Motor neuron (in vitro differentiated cells): ENCODE measurements at regions not wholly inside any gene's neighbourhood (a gene's known extent, or its start where the extent isn't known, plus 50 kb on each side); places are given as distances from the start of the nearest gene placed in this dataset.

ENCODE experiments used
- ATAC-seq, 8 experiments: fragments of 200-7000 bp; cut with Tn5 transposase; replicated peaks in 6 of 8; 2 replicates each; pipeline ENCODE4 v1.8.0; 2021; ENCODE audit warnings: mild to moderate bottlenecking in 8 of 8, moderate library complexity in 8 of 8
- H3K27ac ChIP-seq, 2 donors: fragments of 250-450 bp; sonication (Bioruptor Pico); 2 replicates each; pipeline ENCODE4 v1.9.0; 2021; ENCODE audit warnings: antibody characterized with exemption in 2 of 2, mild to moderate bottlenecking in 2 of 2, moderate library complexity in 1 of 2
- H3K4me1 ChIP-seq, 2 donors: fragments of 250-450 bp; sonication (Bioruptor Pico); replicated peaks in 1 of 2; 2 replicates each; pipeline ENCODE4 v1.6.1; 2021; ENCODE audit warnings: antibody characterized with exemption in 2 of 2, mild to moderate bottlenecking in 2 of 2, moderate library complexity in 1 of 2
- H3K4me3 ChIP-seq, 5 donors: fragments of 250-450 bp; sonication (Bioruptor Pico); 2 replicates each; pipeline ENCODE4 v1.9.0; 2021; ENCODE audit warnings: antibody characterized with exemption in 5 of 5, mild to moderate bottlenecking in 5 of 5, moderate library complexity in 4 of 5
- WGBS, 10 experiments: fragments of 450-650 bp; shearing (Covaris generic); methylation state at CpG; one replicate each; pipeline ENCODE4 v1.0.0; 2022; 5-methylcytosine and 5-hydroxymethylcytosine counted together
- in situ Hi-C, 9 experiments: fragments of 400-800 bp; cut with MboI; loops; one replicate each; pipeline ENCODE4 v1.15.0; 2021; ENCODE audit warnings: low sequenced_read_pairs in 9 of 9, low pct_unique_long_range_greater_than_20kb in 2 of 9; ENCODE audit not compliant: unreplicated experiment in 9 of 9

DNA sequence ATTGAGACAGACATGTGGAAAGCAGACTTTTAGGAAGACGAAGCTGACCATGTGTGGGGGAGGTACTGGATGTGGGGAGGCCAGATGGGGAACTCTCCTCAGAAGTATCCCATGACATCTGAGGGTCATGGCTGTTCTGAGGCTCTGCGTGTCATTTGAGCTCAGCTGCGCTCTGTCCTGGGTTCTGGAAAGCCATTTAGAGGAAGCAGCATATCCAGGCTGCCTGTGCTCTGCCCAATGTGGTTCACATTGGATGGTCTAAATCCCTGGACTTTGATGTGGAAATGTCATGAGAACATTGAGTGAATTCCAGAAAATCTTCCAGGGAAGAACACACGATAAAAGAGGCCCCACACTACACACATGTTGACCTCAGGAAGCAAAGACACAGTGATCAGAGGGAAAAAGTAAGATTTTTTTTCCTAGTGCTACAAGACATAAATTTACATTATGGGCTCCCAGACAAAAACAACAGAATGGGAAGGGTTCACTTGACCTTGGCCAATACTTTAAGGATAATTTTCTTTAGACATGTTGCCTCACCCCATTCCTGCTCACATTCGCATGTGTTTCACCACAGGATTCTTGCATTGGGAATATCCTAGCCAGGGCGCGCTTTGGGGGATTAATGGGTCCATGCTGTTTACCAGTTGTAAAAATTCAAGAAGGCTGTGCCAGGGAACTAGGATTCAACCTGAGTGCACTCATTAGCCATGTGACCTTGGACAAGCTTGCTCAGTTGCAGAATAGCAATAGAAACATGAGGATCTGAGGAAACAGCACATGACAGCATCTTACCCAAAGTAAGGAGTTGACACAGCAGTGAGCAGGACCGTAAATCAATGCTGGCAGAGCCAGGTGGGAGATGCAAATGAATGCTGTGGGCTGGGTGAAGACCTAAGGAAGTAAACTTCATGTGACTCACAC, 73.2 kb upstream of the C1QTNF7 start:
- peak in 7 of 8 experiments; percentile 15 to 89 (median 77) for ATAC-seq
- 30 to 94% (median 70%) methylated on average over 1 to 6 of the region's 8 CpGs for WGBS, 10 experiments
- no peak overlapping the region for H3K27ac ChIP-seq
- H3K4me3 ChIP-seq: no peak overlapping the region
- in situ Hi-C loops: no loop called here
- peaks cover 0 to 1% of the 10 kb centered on the region in 2 donors for H3K4me1 ChIP-seq

DNA sequence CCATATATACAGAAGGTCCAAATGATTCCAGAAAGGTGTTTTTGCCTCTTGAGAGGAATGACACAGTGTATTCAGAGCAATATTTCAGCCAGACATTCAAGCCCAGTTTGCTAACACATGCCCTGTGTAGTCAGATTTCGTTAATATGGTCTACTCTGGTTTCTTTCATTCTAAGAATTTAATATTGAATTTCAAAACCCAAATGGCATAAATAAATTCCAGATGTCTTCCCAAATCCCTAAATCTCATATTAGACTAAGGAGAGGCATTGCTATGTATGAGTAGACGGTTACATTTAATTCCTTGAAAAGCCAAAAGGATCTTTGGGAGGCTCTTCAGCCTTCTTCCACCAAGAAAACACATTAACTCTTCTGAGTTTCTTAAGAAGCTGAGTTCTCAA, 66.3 kb upstream of the C1QTNF7 start:
- ATAC-seq: no peak
- Histone ChIP-seq H3K27ac (no peak overlapping the region), H3K4me1 (peaks cover 0 to 6% of the 10 kb centered on the region in 2 donors), H3K4me3 (no peak overlapping the region)
- in situ Hi-C loops: no loop called here
- 0 to 100% (median 83%) methylated on average over 1 to 2 of the region's 2 CpGs for WGBS, 10 experiments

DNA sequence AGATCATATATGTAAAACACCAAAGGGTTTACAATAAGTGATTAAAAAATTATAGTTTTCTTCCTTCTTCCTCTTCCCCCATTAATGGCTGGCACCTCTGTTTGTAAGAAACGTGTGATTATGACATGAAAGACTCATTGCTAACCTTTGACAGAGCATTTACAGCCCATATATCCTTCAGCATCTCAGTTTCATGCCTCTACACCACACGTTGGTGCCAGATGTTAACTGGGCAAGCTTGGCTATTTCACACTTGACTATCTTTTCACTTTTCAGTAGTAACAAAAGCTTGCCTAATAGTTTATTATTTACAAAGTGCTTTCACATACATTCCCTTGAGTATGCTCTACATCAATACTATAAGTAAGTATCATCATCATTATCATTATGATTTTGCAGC, 65.3 kb upstream of the C1QTNF7 start:
- 0 to 88% (median 60%) methylated on average over 1 to 2 of the region's 2 CpGs; no CpG with 5 or more reads in 5 of the 10 experiments for WGBS, 10 experiments
- in situ Hi-C loops: no loop called here
- H3K4me3 ChIP-seq: no peak overlapping the region
- no peak overlapping the region for H3K27ac ChIP-seq
- no peak for ATAC-seq
- peaks cover 0 to 6% of the 10 kb centered on the region in 2 donors for H3K4me1 ChIP-seq

DNA sequence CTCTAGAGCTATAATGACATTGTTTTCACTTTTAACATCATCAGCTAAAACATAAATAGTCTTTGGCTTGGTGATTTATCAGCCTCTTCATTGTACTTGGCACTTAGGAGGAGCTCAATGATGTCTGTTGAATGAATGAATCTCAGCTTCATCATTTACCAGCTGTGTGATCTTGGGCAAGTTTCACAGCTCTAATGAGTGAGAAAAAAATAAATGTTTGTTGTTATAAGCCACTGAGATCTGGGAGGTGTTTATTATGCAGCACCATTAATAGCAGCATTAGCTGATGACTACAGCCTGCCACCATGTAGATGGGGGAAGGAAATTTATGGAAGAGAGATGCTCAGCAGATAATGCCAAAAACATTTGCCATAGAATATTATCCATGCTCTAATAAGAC, 63.6 kb upstream of the C1QTNF7 start:
- Histone ChIP-seq H3K27ac (no peak overlapping the region), H3K4me3 (no peak overlapping the region), H3K4me1 (peaks cover 0 to 6% of the 10 kb centered on the region in 2 donors)
- in situ Hi-C loops: no loop called here
- peak in 5 of 8 experiments; percentile 28 to 59 (median 53) for ATAC-seq

DNA sequence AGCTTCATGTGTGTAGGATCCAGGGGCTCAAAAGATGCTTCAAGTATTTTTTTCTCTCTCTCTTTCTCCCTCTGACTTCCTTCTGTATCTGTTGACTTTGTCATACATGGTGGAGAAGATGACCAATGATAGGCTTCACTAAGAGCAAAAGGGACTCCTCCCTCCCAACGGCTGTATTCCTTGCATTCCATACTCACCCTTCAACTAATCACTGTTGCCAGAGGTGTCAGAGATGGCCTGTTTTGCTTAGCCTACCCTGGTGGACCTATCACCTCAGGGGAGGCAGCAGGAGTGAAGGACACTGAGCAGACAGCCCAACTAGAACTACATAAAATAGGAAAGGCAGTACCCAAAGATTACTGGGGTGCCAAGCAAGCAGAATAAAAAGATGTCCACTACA, 62.2 kb upstream of the C1QTNF7 start:
- in situ Hi-C loops: no loop called here
- Histone ChIP-seq H3K27ac (no peak overlapping the region), H3K4me3 (no peak overlapping the region), H3K4me1 (peaks cover 0 to 6% of the 10 kb centered on the region in 2 donors)
- 0 to 80% (median 50%) methylated on average over 1 of the region's 1 CpG; no CpG with 5 or more reads in 4 of the 10 experiments for WGBS, 10 experiments
- ATAC-seq: no peak

DNA sequence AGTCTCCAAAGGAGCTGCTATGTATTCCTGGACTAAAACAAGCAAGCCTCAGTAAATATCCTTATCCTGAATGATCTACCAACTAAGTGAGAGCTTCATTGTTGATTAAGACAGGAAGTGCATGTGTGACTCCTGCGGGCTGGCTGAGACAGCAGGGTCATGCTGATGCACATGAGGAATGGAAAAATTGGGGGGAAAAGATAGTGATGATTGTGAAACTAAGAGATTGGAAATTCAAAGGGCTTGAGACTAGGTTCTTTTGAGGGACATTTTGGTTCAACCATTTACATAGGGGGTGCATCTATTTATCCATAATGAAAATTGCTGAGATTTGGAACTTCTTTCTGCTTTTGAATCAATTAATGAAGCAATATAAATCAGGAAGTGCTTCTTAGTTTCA, 61.1 kb upstream of the C1QTNF7 start:
- Histone ChIP-seq H3K4me1 (peaks cover 0 to 6% of the 10 kb centered on the region in 2 donors), H3K27ac (no peak overlapping the region), H3K4me3 (no peak overlapping the region)
- 0 to 86% (median 49%) methylated on average over 1 of the region's 1 CpG; no CpG with 5 or more reads in 2 of the 10 experiments for WGBS, 10 experiments
- ATAC-seq: no peak
- in situ Hi-C loops: no loop called here

DNA sequence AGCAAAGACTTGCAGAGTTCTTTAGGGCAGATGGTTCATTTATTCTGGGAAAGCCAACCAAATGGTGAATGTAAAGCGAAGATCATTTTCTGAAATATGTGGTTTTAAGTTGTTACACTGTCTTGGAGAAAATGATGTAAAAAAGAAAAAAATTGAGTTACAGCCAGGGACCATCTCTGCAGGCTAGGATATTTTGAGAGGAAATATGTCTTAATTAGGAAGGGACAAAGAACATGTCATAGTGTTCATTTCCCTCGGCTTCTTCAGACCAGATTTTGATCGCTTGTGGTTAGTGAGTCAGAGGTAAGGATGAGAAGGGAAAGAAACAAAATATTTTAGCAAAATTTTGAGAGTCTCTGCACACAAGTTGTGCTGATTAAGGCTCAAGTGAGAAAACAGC, 59.0 kb upstream of the C1QTNF7 start:
- 29 to 97% (median 55%) methylated on average over 2 to 3 of the region's 3 CpGs; no CpG with 5 or more reads in 1 of the 10 experiments for WGBS, 10 experiments
- peaks cover 0 to 5% of the 10 kb centered on the region in 2 donors for H3K4me1 ChIP-seq
- no peak overlapping the region for H3K27ac ChIP-seq
- ATAC-seq: no peak
- H3K4me3 ChIP-seq: no peak overlapping the region
- in situ Hi-C loops: no loop called here

DNA sequence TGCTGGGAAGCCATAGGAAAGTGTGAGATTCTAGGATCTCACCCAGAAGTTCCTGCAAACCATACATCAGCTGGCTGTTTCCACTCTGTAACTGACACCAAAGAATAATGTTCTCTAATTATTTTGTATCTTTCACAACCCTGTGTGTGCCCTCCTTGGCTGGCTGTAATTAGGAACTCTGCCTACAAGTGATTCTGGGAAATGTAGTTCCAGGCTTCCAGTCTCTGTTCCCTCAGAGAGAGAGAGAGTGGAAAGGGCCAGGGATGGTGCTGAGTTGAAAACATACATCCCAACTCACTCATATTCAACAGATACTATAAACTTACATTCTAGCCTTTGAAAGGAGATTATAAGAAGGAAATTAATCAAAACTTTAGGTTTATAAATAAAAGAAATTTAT, 57.5 kb upstream of the C1QTNF7 start:
- Histone ChIP-seq H3K4me3 (no peak overlapping the region), H3K27ac (no peak overlapping the region), H3K4me1 (no peaks in the 10 kb centered on the region)
- no peak for ATAC-seq
- in situ Hi-C loops: no loop called here

DNA sequence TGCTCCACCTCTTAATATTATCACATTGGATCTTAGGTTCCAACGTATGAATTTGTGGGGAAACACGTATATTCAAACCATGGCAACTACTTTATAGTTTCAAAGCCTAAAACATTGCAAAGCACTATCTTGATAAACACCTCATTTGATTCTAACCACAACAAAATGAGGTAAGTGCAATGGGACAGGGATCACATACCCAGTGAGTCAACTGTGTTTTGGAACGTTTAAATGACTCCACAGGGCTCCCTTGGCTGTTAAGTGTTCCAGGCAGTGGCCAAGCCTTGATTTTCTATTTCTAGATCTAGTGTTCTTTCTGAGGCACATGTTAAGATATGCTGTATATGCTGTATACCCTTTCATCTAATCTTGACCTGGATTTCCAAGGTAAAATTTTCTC, 54.5 kb upstream of the C1QTNF7 start:
- ATAC-seq: no peak
- in situ Hi-C loops: no loop called here
- 33 to 94% (median 69%) methylated on average over 1 to 3 of the region's 3 CpGs; no CpG with 5 or more reads in 2 of the 10 experiments for WGBS, 10 experiments

DNA sequence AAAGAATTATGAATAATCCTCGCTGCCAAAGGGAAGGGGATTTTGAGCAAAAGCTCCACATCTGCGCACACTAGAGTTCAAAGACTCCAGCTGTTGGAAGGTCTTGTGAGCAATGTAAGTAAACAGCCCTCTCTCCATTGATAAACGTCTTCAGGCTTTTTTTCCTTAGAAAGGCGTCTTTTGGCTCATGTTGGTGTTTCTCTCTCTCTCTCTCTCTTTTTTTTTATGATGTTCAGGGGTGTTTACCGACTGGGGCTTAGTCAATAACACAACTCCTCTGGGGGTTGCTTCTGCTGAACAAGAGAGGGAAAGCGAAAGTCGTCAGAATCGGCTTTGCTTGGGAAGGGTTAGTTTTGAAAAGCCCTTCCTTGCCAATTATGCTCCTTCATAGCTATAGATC, 53.2 kb upstream of the C1QTNF7 start:
- ATAC-seq: peak in 3 of 8 experiments; percentile 12 to 27 (median 22)
- Histone ChIP-seq H3K4me1 (peaks cover 0 to 9% of the 10 kb centered on the region in 2 donors), H3K27ac (no peak overlapping the region), H3K4me3 (no peak overlapping the region)
- in situ Hi-C loops: no loop called here
- WGBS, 10 experiments: 0 to 91% (median 45%) methylated on average over 1 to 7 of the region's 8 CpGs; no CpG with 5 or more reads in 2 of the 10 experiments

More for the DNA sequence above, 54.5 kb upstream of the C1QTNF7 start:
- Histone ChIP-seq H3K4me1 (peaks cover 0 to 9% of the 10 kb centered on the region in 2 donors), H3K4me3 (no peak overlapping the region), H3K27ac (no peak overlapping the region)

DNA sequence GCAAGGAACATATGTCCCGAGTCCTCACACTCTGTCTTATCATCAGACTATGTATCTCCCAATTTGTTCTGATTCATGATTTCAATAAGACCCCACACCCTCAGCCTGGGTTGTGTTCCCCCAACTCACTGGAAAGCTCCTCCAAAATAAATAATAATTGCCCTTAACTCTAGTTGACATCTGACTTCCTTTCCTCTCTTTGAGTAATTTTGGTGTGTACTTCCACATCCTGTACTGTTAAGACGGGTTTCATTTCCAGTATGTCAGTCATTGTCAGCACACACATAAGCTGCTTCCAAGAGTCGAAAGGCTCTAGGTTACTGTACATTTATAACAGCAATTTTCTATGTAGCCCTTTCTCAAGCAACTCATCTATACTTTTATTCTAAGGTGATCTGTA, 52.2 kb upstream of the C1QTNF7 start:
- no peak overlapping the region for H3K27ac ChIP-seq
- no peak overlapping the region for H3K4me3 ChIP-seq
- no peak for ATAC-seq
- WGBS, 10 experiments: 73 to 90% (median 78%) methylated on average over 1 to 3 of the region's 3 CpGs; no CpG with 5 or more reads in 3 of the 10 experiments
- in situ Hi-C loops: no loop called here
- peaks cover 0 to 9% of the 10 kb centered on the region in 2 donors for H3K4me1 ChIP-seq

DNA sequence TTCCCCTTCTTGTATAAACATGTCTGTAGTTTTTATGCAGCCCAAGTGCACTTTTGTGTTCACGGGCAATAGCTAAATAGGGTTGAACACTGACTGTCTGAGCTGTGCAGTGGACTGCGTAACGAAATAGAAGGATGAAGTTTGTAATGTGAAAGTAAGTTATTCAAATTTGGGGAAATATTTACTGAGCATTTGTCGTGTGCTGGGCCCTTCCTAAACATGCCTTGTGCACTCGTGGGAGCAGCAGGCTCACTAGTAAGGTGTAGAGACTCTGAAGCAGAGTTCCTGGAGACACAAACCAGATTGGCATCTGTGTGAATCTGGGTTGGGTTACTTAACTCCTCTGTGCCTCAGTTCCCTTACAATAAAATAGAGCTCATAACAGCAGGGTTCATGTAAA, 51.7 kb upstream of the C1QTNF7 start:
- H3K27ac ChIP-seq: no peak overlapping the region
- 35 to 100% (median 86%) methylated on average over 2 to 5 of the region's 5 CpGs; no CpG with 5 or more reads in 2 of the 10 experiments for WGBS, 10 experiments

DNA sequence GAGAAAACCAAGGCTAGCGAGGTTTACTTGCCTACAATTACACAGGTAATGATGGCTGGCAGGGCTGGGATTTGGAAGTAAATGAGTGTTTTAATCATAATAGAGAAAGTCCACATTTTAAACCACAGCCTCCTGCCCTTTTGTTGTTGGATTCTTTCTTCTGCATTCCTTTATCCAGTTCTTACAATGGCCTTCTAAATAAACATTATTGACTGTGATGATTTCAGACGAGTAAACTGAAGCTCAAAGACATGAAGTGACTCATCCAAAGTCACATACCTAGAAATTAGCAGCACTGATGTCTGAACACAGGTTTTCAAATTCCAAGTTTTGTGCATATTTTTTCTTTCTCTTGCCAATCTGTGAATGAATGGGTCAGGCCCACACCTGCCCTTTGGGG, 51.2 kb upstream of the C1QTNF7 start:
- ATAC-seq: peak in 2 of 8 experiments; percentile 10 to 29
- Histone ChIP-seq H3K27ac (no peak overlapping the region), H3K4me1 (peaks cover 0 to 10% of the 10 kb centered on the region in 2 donors), H3K4me3 (no peak overlapping the region)
- 40 to 70% (median 59%) methylated on average over 1 to 2 of the region's 2 CpGs; no CpG with 5 or more reads in 3 of the 10 experiments for WGBS, 10 experiments
- in situ Hi-C loops: no loop called here

More for the DNA sequence above, 51.7 kb upstream of the C1QTNF7 start:
- in situ Hi-C loops: no loop called here
- ATAC-seq: no peak
- Histone ChIP-seq H3K4me3 (no peak overlapping the region), H3K4me1 (peaks cover 0 to 9% of the 10 kb centered on the region in 2 donors)
